ENCODE measurements at regions not wholly inside any gene's neighbourhood (a gene's known extent, or its start where the extent isn't known, plus 50 kb on each side); places are given as distances from the start of the nearest gene placed in this dataset.
A peak's percentile ranks its signal among the peaks of the same experiment; 100 is the strongest.

- Histone ChIP-seq H3K27ac (ENCODE audit: insufficient read length, low read depth, low read length) (no peak overlapping the region), H4K91ac (ENCODE audit: insufficient read length, low read depth, low read length) (no peak overlapping the region), H3T11ph (ENCODE audit: low read length) (no peak overlapping the region), H3K23me2 (ENCODE audit: insufficient read length, low read depth, low read length, poor library complexity, severe bottlenecking) (no peaks in the 10 kb centered on the region), H3K27me3 (ENCODE audit: insufficient read depth, low read length) (no peaks in the 10 kb centered on the region), H3K79me1 (ENCODE audit: insufficient read depth, low read depth, low read length, poor library complexity, severe bottlenecking) (no peaks in the 10 kb centered on the region), H4K8ac (replicated peaks; ENCODE audit: insufficient read length, low read depth, low read length) (no peak overlapping the region), H4K5ac (ENCODE audit: insufficient read length, low read depth, low read length) (no peak overlapping the region), H2BK120ac (ENCODE audit: low read depth, low read length, poor library complexity, severe bottlenecking) (no peak overlapping the region), H3K23ac (ENCODE audit: insufficient read length, low read depth, low read length) (no peak overlapping the region), H2BK12ac (ENCODE audit: insufficient read length, low read depth, low read length) (no peak overlapping the region), H3K79me2 (ENCODE audit: insufficient read depth, low read length) (no peaks in the 10 kb centered on the region), H2BK15ac (ENCODE audit: low read depth, low read length) (no peak overlapping the region), H4K20me1 (ENCODE audit: control insufficient read depth, insufficient read depth, insufficient read length) (no peaks in the 10 kb centered on the region), H3K56ac (ENCODE audit: insufficient read length, low read depth, low read length) (no peak overlapping the region), H3K18ac (ENCODE audit: insufficient read length, low read depth, low read length) (no peak overlapping the region), H2AFZ (ENCODE audit: low read length) (no peak overlapping the region), H3K14ac (ENCODE audit: insufficient read depth, low read length) (no peak overlapping the region), H2BK5ac (ENCODE audit: insufficient read length, low read length) (no peak overlapping the region), H3K9ac (ENCODE audit: extremely low read depth, insufficient read length, low read length) (no peak overlapping the region), H3K9me3 (ENCODE audit: control insufficient read depth, low read depth, low read length) (no peaks in the 10 kb centered on the region), H3K4me1 (ENCODE audit: insufficient read depth, low read length) (no peaks in the 10 kb centered on the region), H3K4ac (ENCODE audit: low read depth, low read length) (no peak overlapping the region), H3K4me2 (ENCODE audit: insufficient read depth, insufficient read length, low read length) (no peak overlapping the region), H2BK20ac (ENCODE audit: low read depth, low read length, poor library complexity, severe bottlenecking) (no peak overlapping the region), H2AK5ac (ENCODE audit: insufficient read length, low read length) (no peak overlapping the region)
- DNase-seq: no peak
- Mint-ChIP-seq H3K27me3 (ENCODE audit: low read depth) (no peaks in the 10 kb centered on the region), H3K4me3 (no peak overlapping the region), H3K4me1 (peaks cover 0 to 4% of the 10 kb centered on the region in 2 experiments; a peak in 1 of 4 replicates), H3K9me3 (no peaks in the 10 kb centered on the region), H3K27ac (no peak overlapping the region), H3K36me3 (ENCODE audit: insufficient read depth in 1 of 3, low read depth in 3 of 3) (no peaks in the 10 kb centered on the region)
- no CpG with 5 or more reads among the region's 3 CpGs for WGBS (ENCODE audit: extremely low coverage, insufficient read length, low lambda C conversion rate)
- peak; percentile 68 for TF ChIP-seq CTCF (conservative IDR thresholded peaks at IDR 0.05)
Measured at GRCh38 chr2:104033399-104033798, 820.5 kb upstream of the POU3F3 start.

All from H9 (cell line).